ENCODE measurements at regions not wholly inside any gene's neighbourhood (a gene's known extent, or its start where the extent isn't known, plus 50 kb on each side); places are given as distances from the start of the nearest gene placed in this dataset.

- H3K9me3 ChIP-seq (ENCODE audit: control insufficient read depth in 1 of 2, insufficient read depth in 1 of 2, low read length in 2 of 2) = no peaks in the 10 kb centered on the region
- H3K27ac Mint-ChIP-seq = no peak overlapping the region
- no peaks in the 10 kb centered on the region for H3K27me3 ChIP-seq (ENCODE audit: control insufficient read depth in 1 of 2, insufficient read depth in 2 of 2, low read length in 2 of 2)
- no peaks in the 10 kb centered on the region for H3K4me1 Mint-ChIP-seq (ENCODE audit: low read depth)
- intact Hi-C loops (cut with DNase I, micrococcal nuclease) = no loop called here
- H3K27me3 Mint-ChIP-seq = no peaks in the 10 kb centered on the region
- no peaks in the 10 kb centered on the region for H3K36me3 ChIP-seq (ENCODE audit: insufficient read depth, low read length)
- no peak for TF ChIP-seq CTCF (IDR thresholded peaks at IDR 0.05)
- no peak for ATAC-seq (ENCODE audit: poor library complexity)
- no peak for DNase-seq
- no peak overlapping the region for H3K4me3 Mint-ChIP-seq
- ChIA-PET CTCF (no interaction called here), POLR2A (no interaction called here)
- no peaks in the 10 kb centered on the region for H3K4me1 ChIP-seq (ENCODE audit: insufficient read depth, low read length)
- no peak overlapping the region for H3K27ac ChIP-seq (ENCODE audit: low read depth in 1 of 2, low read length in 2 of 2)
- H3K36me3 Mint-ChIP-seq (ENCODE audit: low read depth) = no peaks in the 10 kb centered on the region
- H3K4me3 ChIP-seq (ENCODE audit: low read length) = no peak overlapping the region
- H3K9me3 Mint-ChIP-seq = no peaks in the 10 kb centered on the region
Measured at GRCh38 chr7:19920705-19921104, 147.3 kb upstream of the TMEM196 start.

- DNase-seq (no peak), ATAC-seq (ENCODE audit: poor library complexity) (no peak)
- H3K27ac ChIP-seq (ENCODE audit: low read depth in 1 of 2, low read length in 2 of 2) = no peak overlapping the region
- POLR2A ChIA-PET = no interaction called here
- no peaks in the 10 kb centered on the region for H3K36me3 Mint-ChIP-seq (ENCODE audit: low read depth)
- TF ChIP-seq CTCF (IDR thresholded peaks at IDR 0.05) = no peak
- no peaks in the 10 kb centered on the region for H3K27me3 ChIP-seq (ENCODE audit: control insufficient read depth in 1 of 2, insufficient read depth in 2 of 2, low read length in 2 of 2)
- no peaks in the 10 kb centered on the region for H3K36me3 ChIP-seq (ENCODE audit: insufficient read depth, low read length)
- H3K27ac Mint-ChIP-seq = no peak overlapping the region
- no peaks in the 10 kb centered on the region for H3K4me1 Mint-ChIP-seq (ENCODE audit: low read depth)
- intact Hi-C loops (cut with DNase I, micrococcal nuclease) = no loop called here
- H3K4me1 ChIP-seq (ENCODE audit: insufficient read depth, low read length) = no peaks in the 10 kb centered on the region
- H3K9me3 ChIP-seq (ENCODE audit: control insufficient read depth in 1 of 2, insufficient read depth in 1 of 2, low read length in 2 of 2) = no peaks in the 10 kb centered on the region
- no peak overlapping the region for H3K4me3 ChIP-seq (ENCODE audit: low read length)
- CTCF ChIA-PET = no interaction called here
- no peak overlapping the region for H3K4me3 Mint-ChIP-seq
- H3K27me3 Mint-ChIP-seq = no peaks in the 10 kb centered on the region
- H3K9me3 Mint-ChIP-seq = no peaks in the 10 kb centered on the region
Measured at GRCh38 chr7:19920166-19920565, 146.7 kb upstream of the TMEM196 start.

GRCh38 chr7:19919261-19920095, 146.1 kb upstream of the TMEM196 start:
- no peaks in the 10 kb centered on the region for H3K9me3 ChIP-seq (ENCODE audit: control insufficient read depth in 1 of 2, insufficient read depth in 1 of 2, low read length in 2 of 2)
- H3K27ac Mint-ChIP-seq = no peak overlapping the region
- ChIA-PET POLR2A (no interaction called here), CTCF (no interaction called here)
- H3K4me1 ChIP-seq (ENCODE audit: insufficient read depth, low read length) = no peaks in the 10 kb centered on the region
- DNase-seq = no peak
- no peak overlapping the region for H3K27ac ChIP-seq (ENCODE audit: low read depth in 1 of 2, low read length in 2 of 2)
- H3K4me3 Mint-ChIP-seq = no peak overlapping the region
- no peak overlapping the region for H3K4me3 ChIP-seq (ENCODE audit: low read length)
- no peaks in the 10 kb centered on the region for H3K4me1 Mint-ChIP-seq (ENCODE audit: low read depth)
- no peaks in the 10 kb centered on the region for H3K36me3 Mint-ChIP-seq (ENCODE audit: low read depth)
- no peaks in the 10 kb centered on the region for H3K27me3 Mint-ChIP-seq
- intact Hi-C loops (cut with DNase I, micrococcal nuclease) = no loop called here
- no peak for TF ChIP-seq CTCF (IDR thresholded peaks at IDR 0.05)
- no peaks in the 10 kb centered on the region for H3K27me3 ChIP-seq (ENCODE audit: control insufficient read depth in 1 of 2, insufficient read depth in 2 of 2, low read length in 2 of 2)
- H3K36me3 ChIP-seq (ENCODE audit: insufficient read depth, low read length) = no peaks in the 10 kb centered on the region
- H3K9me3 Mint-ChIP-seq = no peaks in the 10 kb centered on the region
- ATAC-seq (ENCODE audit: poor library complexity) = no peak

All from CD4-positive, alpha-beta T cell (primary cell).